HFFc6 (cell line): ENCODE measurements at regions not wholly inside any gene's neighbourhood (a gene's known extent, or its start where the extent isn't known, plus 50 kb on each side); places are given as distances from the start of the nearest gene placed in this dataset.

Experiments
- DNase-seq: peaks from one replicate; pipeline ENCODE4 v3.0.0-alpha.2; 2018
- H3K27ac Mint-ChIP-seq: 2 replicates; pipeline ENCODE4 v1.8.0; 2020; ENCODE audit warnings: mild to moderate bottlenecking, mixed read lengths
- H3K27me3 Mint-ChIP-seq: 2 replicates; pipeline ENCODE4 v1.8.0; 2021; ENCODE audit warnings: mild to moderate bottlenecking, moderate library complexity, mixed read lengths; ENCODE audit not compliant: insufficient read depth
- H3K36me3 Mint-ChIP-seq: 2 replicates; pipeline ENCODE4 v1.8.0; 2021; ENCODE audit warnings: low read depth, mixed read lengths
- H3K4me1 Mint-ChIP-seq: 2 replicates; pipeline ENCODE4 v1.8.0; 2020; ENCODE audit warnings: low read depth, mixed read lengths
- H3K4me3 Mint-ChIP-seq: 2 replicates; pipeline ENCODE4 v1.8.0; 2020; ENCODE audit warnings: mild to moderate bottlenecking, moderate library complexity, mixed read lengths
- H3K9me3 Mint-ChIP-seq: 2 replicates; pipeline ENCODE4 v1.8.0; 2020; ENCODE audit warnings: mild to moderate bottlenecking, mixed read lengths
- CTCF ChIP-seq: fragments of 200-600 bp; sonication (generic); IDR thresholded peaks from 2 replicates; pipeline ENCODE4 v1.5.0; 2021; ENCODE audit warnings: antibody characterized with exemption, mild to moderate bottlenecking

DNA sequence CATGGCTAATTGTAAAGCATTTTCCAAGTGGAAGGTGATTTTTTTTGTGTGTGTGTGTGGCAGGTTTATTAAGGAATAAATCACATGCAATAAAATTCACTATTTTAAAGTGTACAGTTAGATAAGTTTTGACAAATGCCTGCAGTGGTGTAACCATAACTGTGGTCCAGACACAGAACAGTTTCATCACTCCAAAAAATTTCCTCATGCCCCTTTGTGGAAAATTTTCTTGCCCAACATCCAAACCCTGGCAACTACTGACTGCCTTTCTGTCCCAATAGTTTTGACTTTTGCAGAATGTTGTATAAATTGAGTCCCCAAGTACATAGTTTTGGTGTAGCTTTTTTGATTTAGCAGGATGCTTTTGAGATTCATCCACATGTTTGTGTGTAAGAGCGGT, 135.1 kb upstream of the KLHL25 start:
- no peaks in the 10 kb centered on the region for H3K27me3 Mint-ChIP-seq
- no peaks in the 10 kb centered on the region for H3K36me3 Mint-ChIP-seq
- DNase-seq: no peak
- no peak overlapping the region for H3K4me3 Mint-ChIP-seq
- no peak overlapping the region for H3K27ac Mint-ChIP-seq
- H3K4me1 Mint-ChIP-seq: no peaks in the 10 kb centered on the region
- TF ChIP-seq CTCF: no peak
- peaks cover 42% of the 10 kb centered on the region for H3K9me3 Mint-ChIP-seq

- Mint-ChIP-seq H3K4me3 (no peak overlapping the region), H3K36me3 (no peaks in the 10 kb centered on the region), H3K4me1 (no peaks in the 10 kb centered on the region), H3K27me3 (no peaks in the 10 kb centered on the region), H3K9me3 (peaks cover 39% of the 10 kb centered on the region), H3K27ac (no peak overlapping the region)
- TF ChIP-seq CTCF: no peak
- DNase-seq: no peak
These were observed 137.7 kb upstream of the KLHL25 start for GRCh38 chr15:85932391-85932790.

GRCh38 chr15:85934691-85935090, 140.0 kb upstream of the KLHL25 start:
- Mint-ChIP-seq H3K27me3 (no peaks in the 10 kb centered on the region), H3K4me3 (no peak overlapping the region), H3K36me3 (no peaks in the 10 kb centered on the region; the same call in 1 of the 2 replicates), H3K9me3 (peaks cover 60% of the 10 kb centered on the region), H3K4me1 (no peaks in the 10 kb centered on the region), H3K27ac (no peak overlapping the region)
- no peak for TF ChIP-seq CTCF
- no peak for DNase-seq

GRCh38 chr15:85935182-85935581, 140.5 kb upstream of the KLHL25 start:
- H3K4me3 Mint-ChIP-seq: no peak overlapping the region
- no peak overlapping the region for H3K27ac Mint-ChIP-seq
- H3K4me1 Mint-ChIP-seq: no peaks in the 10 kb centered on the region
- H3K9me3 Mint-ChIP-seq: peaks cover 61% of the 10 kb centered on the region
- no peak for DNase-seq
- no peaks in the 10 kb centered on the region for H3K27me3 Mint-ChIP-seq
- TF ChIP-seq CTCF: no peak
- no peaks in the 10 kb centered on the region; the same call in 1 of the 2 replicates for H3K36me3 Mint-ChIP-seq

GRCh38 chr15:85937661-85938060, 142.0 kb upstream of the AGBL1 start:
- Mint-ChIP-seq H3K27ac (no peak overlapping the region), H3K36me3 (no peaks in the 10 kb centered on the region; the same call in 1 of the 2 replicates), H3K4me1 (no peaks in the 10 kb centered on the region), H3K9me3 (peaks cover 50% of the 10 kb centered on the region), H3K27me3 (peaks cover 2% of the 10 kb centered on the region; the same call in 1 of the 2 replicates), H3K4me3 (no peak overlapping the region)
- no peak for TF ChIP-seq CTCF
- DNase-seq: no peak
